Esophagus muscularis mucosa (tissue), 4 donors: ENCODE measurements at regions not wholly inside any gene's neighbourhood (a gene's known extent, or its start where the extent isn't known, plus 50 kb on each side); places are given as distances from the start of the nearest gene placed in this dataset.

Experiments used
- DNase-seq: peaks from one replicate; pipeline ENCODE4 v3.0.0-alpha.2; 2017; ENCODE audit errors: extremely low spot score
- H3K27ac ChIP-seq, 4 donors: fragments of 200-600 bp; sonication (generic); replicated peaks in 1 of 4; 1 replicate in 3 of 4; 2 replicates in 1 of 4; pipeline ENCODE4 v1.5.1; 2016 to 2019; ENCODE audit warnings: mild to moderate bottlenecking in 1 of 4
- H3K27me3 ChIP-seq, 4 donors: fragments of 200-600 bp; sonication (generic); one replicate each; pipeline versions ENCODE4 v1.5.1 to v1.6.0; 2016 to 2019
- H3K36me3 ChIP-seq, 4 donors: fragments of 200-600 bp; sonication (generic); one replicate each; pipeline ENCODE4 v1.5.1; 2016 to 2019
- H3K4me1 ChIP-seq, 4 donors: fragments of 200-600 bp; sonication (generic); one replicate each; pipeline ENCODE4 v1.5.1; 2016 to 2019
- H3K4me3 ChIP-seq, 4 donors: fragments of 200-600 bp; sonication (generic); 1 replicate in 2 of 4; 2 replicates in 2 of 4; pipeline ENCODE4 v1.5.1; 2016 to 2019; ENCODE audit warnings: mild to moderate bottlenecking in 4 of 4, moderate library complexity in 1 of 4
- H3K9me3 ChIP-seq, 4 donors: fragments of 200-600 bp; sonication (generic); 1 replicate in 3 of 4; 2 replicates in 1 of 4; pipeline ENCODE4 v1.5.1; 2016 to 2019
- CTCF ChIP-seq, 3 experiments: fragments of 200-600 bp in 2 of 3; fragments of 450-650 bp in 1 of 3; sonication (generic) in 2 of 3; IDR thresholded peaks; one replicate each; pipeline ENCODE4 v1.5.1; 2017 to 2019; ENCODE audit warnings: antibody characterized with exemption in 3 of 3, mild to moderate bottlenecking in 2 of 3, moderate library complexity in 1 of 3
- EP300 ChIP-seq: sonication (generic); formaldehyde crosslinking; IDR thresholded peaks from one replicate; pipeline ENCODE4 v1.6.1; 2017; ENCODE audit warnings: antibody characterized with exemption
- POLR2A ChIP-seq: fragments of 450-650 bp; IDR thresholded peaks from one replicate; pipeline ENCODE4 v1.6.1; 2017; ENCODE audit warnings: antibody characterized with exemption, moderate library complexity, mild to moderate bottlenecking, low read depth
- POLR2AphosphoS5 ChIP-seq, 2 donors: sonication (generic); formaldehyde crosslinking; IDR thresholded peaks; one replicate each; pipeline ENCODE4 v1.6.1; 2017; ENCODE audit warnings: antibody characterized with exemption in 2 of 2
- WGBS: methylation state at CpG from one replicate; pipeline ENCODE4 v1.1.5; 2018; 5-methylcytosine and 5-hydroxymethylcytosine counted together
- intact Hi-C: fragments of 100-400 bp; cut with DNase I; formaldehyde crosslinking; loops from one replicate; pipeline ENCODE4 v1.15.1; 2023

GRCh38 chr1:194952171-194952570 lies 1656.1 kb downstream of the KCNT2 start:
- 70% methylated on average over 6 of the region's 6 CpGs for WGBS
- TF ChIP-seq EP300 (no peak), POLR2A (no peak), CTCF (IDR thresholded peaks at IDR 0.05) (no peak), POLR2AphosphoS5 (IDR thresholded peaks at IDR 0.05) (no peak)
- H3K9me3 ChIP-seq = no peaks in the 10 kb centered on the region
- no peaks in the 10 kb centered on the region for H3K27me3 ChIP-seq
- H3K4me3 ChIP-seq = no peak overlapping the region
- H3K36me3 ChIP-seq = no peaks in the 10 kb centered on the region
- no peaks in the 10 kb centered on the region for H3K4me1 ChIP-seq
- DNase-seq = no peak
- intact Hi-C loops = no loop called here
- no peak overlapping the region for H3K27ac ChIP-seq

- 88% methylated on average over 1 of the region's 1 CpG for WGBS
- Histone ChIP-seq H3K27me3 (no peaks in the 10 kb centered on the region), H3K4me3 (no peak overlapping the region), H3K27ac (no peak overlapping the region), H3K9me3 (no peaks in the 10 kb centered on the region), H3K4me1 (no peaks in the 10 kb centered on the region), H3K36me3 (no peaks in the 10 kb centered on the region)
- intact Hi-C loops = no loop called here
- DNase-seq = no peak
- TF ChIP-seq POLR2A = no peak
- no peak for TF ChIP-seq POLR2AphosphoS5 (IDR thresholded peaks at IDR 0.05)
- no peak for TF ChIP-seq EP300
- no peak for TF ChIP-seq CTCF (IDR thresholded peaks at IDR 0.05)
Measured at GRCh38 chr1:194950584-194950983, 1657.7 kb downstream of the KCNT2 start.

GRCh38 chr1:194940336-194941030 lies 1667.8 kb downstream of the KCNT2 start:
- Histone ChIP-seq H3K36me3 (no peaks in the 10 kb centered on the region), H3K27me3 (no peaks in the 10 kb centered on the region), H3K9me3 (no peaks in the 10 kb centered on the region), H3K4me3 (no peak overlapping the region), H3K27ac (no peak overlapping the region), H3K4me1 (no peaks in the 10 kb centered on the region)
- DNase-seq = no peak
- intact Hi-C loops = no loop called here
- TF ChIP-seq CTCF (IDR thresholded peaks at IDR 0.05) = no peak
- TF ChIP-seq EP300 = no peak
- no peak for TF ChIP-seq POLR2A
- TF ChIP-seq POLR2AphosphoS5 (IDR thresholded peaks at IDR 0.05) = no peak
- 63% methylated on average over 2 of the region's 2 CpGs for WGBS

DNA sequence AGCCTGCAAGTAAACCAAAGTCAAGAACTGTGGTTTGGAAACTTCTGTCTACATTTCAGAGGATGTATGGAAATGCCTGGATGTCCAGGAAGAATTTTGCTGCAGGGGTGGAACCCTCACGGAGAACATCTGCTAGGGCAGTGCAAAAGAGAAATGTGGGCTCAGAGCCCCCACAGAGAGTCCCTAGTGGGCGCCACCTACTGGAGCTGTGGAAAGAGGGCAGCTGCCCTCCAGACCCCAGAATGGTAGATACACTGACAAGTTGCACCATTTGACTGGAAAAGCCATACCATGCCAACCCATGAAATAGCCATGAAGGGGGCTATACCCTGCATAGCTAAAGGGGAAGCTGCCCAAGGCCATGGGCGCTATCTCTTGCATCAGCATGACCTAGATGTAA lies 1672.4 kb downstream of the KCNT2 start:
- H3K27me3 ChIP-seq = no peaks in the 10 kb centered on the region
- no CpG with 5 or more reads among the region's 3 CpGs for WGBS
- no peak for DNase-seq
- H3K9me3 ChIP-seq = no peaks in the 10 kb centered on the region
- no peak overlapping the region for H3K27ac ChIP-seq
- H3K4me1 ChIP-seq = no peaks in the 10 kb centered on the region
- TF ChIP-seq POLR2A (no peak), CTCF (IDR thresholded peaks at IDR 0.05) (no peak), POLR2AphosphoS5 (IDR thresholded peaks at IDR 0.05) (no peak), EP300 (no peak)
- H3K36me3 ChIP-seq = no peaks in the 10 kb centered on the region
- intact Hi-C loops = no loop called here
- H3K4me3 ChIP-seq = no peak overlapping the region

DNA sequence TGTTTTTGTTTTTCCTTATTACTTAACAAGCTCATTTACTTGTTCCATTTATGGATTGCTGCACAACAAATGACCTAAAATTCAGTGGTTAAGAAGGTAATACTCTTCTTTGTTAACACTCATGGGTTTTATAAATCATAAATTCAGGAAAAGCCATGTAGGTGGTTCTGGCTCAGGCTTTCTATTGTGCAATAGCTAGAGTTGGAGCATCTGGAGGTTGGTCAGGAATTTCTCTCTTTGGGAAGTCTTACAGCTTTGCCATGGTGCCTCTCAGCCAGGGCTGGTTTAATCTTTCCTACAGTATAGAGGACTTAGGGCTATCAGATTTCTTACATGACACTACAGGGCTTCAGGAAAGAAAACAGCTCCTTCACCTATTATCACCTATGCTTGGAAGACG lies 1677.1 kb downstream of the KCNT2 start:
- Histone ChIP-seq H3K4me3 (no peak overlapping the region), H3K27me3 (no peaks in the 10 kb centered on the region), H3K4me1 (no peaks in the 10 kb centered on the region), H3K9me3 (no peaks in the 10 kb centered on the region), H3K36me3 (no peaks in the 10 kb centered on the region), H3K27ac (no peak overlapping the region)
- DNase-seq = no peak
- no peak for TF ChIP-seq POLR2AphosphoS5 (IDR thresholded peaks at IDR 0.05)
- no peak for TF ChIP-seq POLR2A
- TF ChIP-seq CTCF (IDR thresholded peaks at IDR 0.05) = no peak
- TF ChIP-seq EP300 = no peak
- intact Hi-C loops = no loop called here
- 92% methylated on average over 1 of the region's 1 CpG for WGBS
